ENCODE measurements at regions not wholly inside any gene's neighbourhood (a gene's known extent, or its start where the extent isn't known, plus 50 kb on each side); places are given as distances from the start of the nearest gene placed in this dataset.
"Not testable (repeated sequence)": the region's sequence is repeated elsewhere in the genome, so short reads cannot be mapped to it uniquely, and the experiment has no call there.

DNA sequence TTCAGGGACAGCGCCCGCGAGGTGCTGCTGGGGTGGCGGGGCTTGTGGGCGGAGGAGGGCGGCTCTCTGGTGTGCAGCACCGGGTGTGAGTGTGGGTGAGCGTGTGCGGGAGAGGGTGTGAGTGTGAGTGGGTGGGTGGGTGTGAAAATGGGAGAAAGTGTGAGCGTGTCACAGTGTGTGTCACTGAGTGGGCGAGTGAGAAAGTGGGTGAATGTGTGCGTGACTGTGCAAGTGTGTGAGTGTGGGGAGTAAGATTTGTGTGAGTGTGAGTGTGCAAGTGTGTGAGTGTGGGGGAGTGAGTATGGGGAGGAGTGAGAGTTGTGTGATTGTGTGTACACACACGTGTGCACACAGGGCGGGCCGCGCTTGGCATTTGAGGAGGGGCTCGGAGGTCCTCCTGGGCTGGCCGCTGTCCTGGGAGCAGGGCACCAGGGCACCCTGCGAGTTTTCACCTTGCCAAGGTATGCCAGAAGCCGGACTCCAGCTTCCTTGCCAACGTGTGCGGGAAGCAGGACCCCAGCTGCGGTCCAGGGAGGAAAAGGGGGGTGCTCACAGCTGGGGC lies 63.1 kb upstream of the DPP6 start:
- H3K4me1 Mint-ChIP-seq (ENCODE audit: insufficient read depth, unreplicated experiment); CTCF ChIA-PET; POLR2A ChIA-PET: not testable (repeated sequence)

GRCh38 chr7:153989742-153990425 lies 62.3 kb upstream of the DPP6 start:
- DNase-seq (ENCODE audit: unreplicated experiment); CTCF ChIA-PET; BruUV-seq (replicated peaks); intact Hi-C loops (cut with micrococcal nuclease); H3K4me3 Mint-ChIP-seq (ENCODE audit: unreplicated experiment); POLR2A ChIA-PET; H3K36me3 Mint-ChIP-seq (ENCODE audit: insufficient read depth, unreplicated experiment); H3K4me1 Mint-ChIP-seq (ENCODE audit: insufficient read depth, unreplicated experiment); H3K27ac Mint-ChIP-seq (ENCODE audit: low read depth, unreplicated experiment); H3K27me3 Mint-ChIP-seq (ENCODE audit: insufficient read depth, unreplicated experiment): not testable (repeated sequence)
- H3K9me3 Mint-ChIP-seq (ENCODE audit: unreplicated experiment), result peaks cover 15% of the 10 kb centered on the region

More for the DNA sequence above, 63.1 kb upstream of the DPP6 start:
- BruUV-seq (replicated peaks); DNase-seq (ENCODE audit: unreplicated experiment); H3K4me3 Mint-ChIP-seq (ENCODE audit: unreplicated experiment); H3K27me3 Mint-ChIP-seq (ENCODE audit: insufficient read depth, unreplicated experiment); H3K27ac Mint-ChIP-seq (ENCODE audit: low read depth, unreplicated experiment); H3K36me3 Mint-ChIP-seq (ENCODE audit: insufficient read depth, unreplicated experiment); intact Hi-C loops (cut with micrococcal nuclease): not testable (repeated sequence)
- H3K9me3 Mint-ChIP-seq (ENCODE audit: unreplicated experiment), result peaks cover 15% of the 10 kb centered on the region

- intact Hi-C loops (cut with micrococcal nuclease); H3K4me1 Mint-ChIP-seq (ENCODE audit: insufficient read depth, unreplicated experiment); H3K9me3 Mint-ChIP-seq (ENCODE audit: unreplicated experiment); H3K27ac Mint-ChIP-seq (ENCODE audit: low read depth, unreplicated experiment); H3K4me3 Mint-ChIP-seq (ENCODE audit: unreplicated experiment); H3K27me3 Mint-ChIP-seq (ENCODE audit: insufficient read depth, unreplicated experiment); BruUV-seq (replicated peaks); POLR2A ChIA-PET; CTCF ChIA-PET; DNase-seq (ENCODE audit: unreplicated experiment); H3K36me3 Mint-ChIP-seq (ENCODE audit: insufficient read depth, unreplicated experiment): not testable (repeated sequence)
These were observed 60.7 kb upstream of the DPP6 start for GRCh38 chr7:153991471-153991870.

- H3K27ac Mint-ChIP-seq (ENCODE audit: low read depth, unreplicated experiment); H3K4me3 Mint-ChIP-seq (ENCODE audit: unreplicated experiment); H3K4me1 Mint-ChIP-seq (ENCODE audit: insufficient read depth, unreplicated experiment); DNase-seq (ENCODE audit: unreplicated experiment); CTCF ChIA-PET; H3K36me3 Mint-ChIP-seq (ENCODE audit: insufficient read depth, unreplicated experiment); POLR2A ChIA-PET; intact Hi-C loops (cut with micrococcal nuclease); H3K27me3 Mint-ChIP-seq (ENCODE audit: insufficient read depth, unreplicated experiment); BruUV-seq (replicated peaks): not testable (repeated sequence)
- H3K9me3 Mint-ChIP-seq (ENCODE audit: unreplicated experiment), result peaks cover 19% of the 10 kb centered on the region
These were observed 58.8 kb upstream of the DPP6 start for GRCh38 chr7:153993402-153993801.

DNA sequence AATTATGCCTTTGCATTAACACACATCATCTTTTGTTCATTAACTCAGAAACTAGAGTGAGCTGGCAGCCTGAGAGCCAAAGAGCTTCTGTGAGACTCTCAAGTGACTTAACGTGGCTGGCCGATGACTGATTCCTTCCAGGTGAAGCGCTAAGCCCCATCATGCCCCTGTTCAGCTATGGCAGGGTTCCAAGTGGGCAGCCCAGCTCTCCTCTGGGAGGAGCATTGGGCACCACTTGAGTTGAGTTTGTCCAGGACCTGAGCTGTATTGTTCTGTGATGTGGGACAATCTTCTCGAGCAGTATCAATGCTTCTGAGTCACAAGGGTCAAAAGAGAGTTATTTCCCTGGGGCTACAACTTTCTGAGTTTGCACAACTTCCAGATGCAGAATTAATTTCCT lies 53.3 kb upstream of the DPP6 start:
- H3K27ac Mint-ChIP-seq (ENCODE audit: low read depth, unreplicated experiment); CTCF ChIA-PET: not testable (repeated sequence)

More for the DNA sequence above, 53.3 kb upstream of the DPP6 start:
- H3K4me1 Mint-ChIP-seq (ENCODE audit: insufficient read depth, unreplicated experiment); H3K36me3 Mint-ChIP-seq (ENCODE audit: insufficient read depth, unreplicated experiment); H3K4me3 Mint-ChIP-seq (ENCODE audit: unreplicated experiment); H3K27me3 Mint-ChIP-seq (ENCODE audit: insufficient read depth, unreplicated experiment); intact Hi-C loops (cut with micrococcal nuclease); DNase-seq (ENCODE audit: unreplicated experiment); BruUV-seq (replicated peaks); POLR2A ChIA-PET: not testable (repeated sequence)
- H3K9me3 Mint-ChIP-seq (ENCODE audit: unreplicated experiment), result peaks cover 17% of the 10 kb centered on the region
